Mucosa of descending colon (tissue), 3 donors: ENCODE measurements at regions not wholly inside any gene's neighbourhood (a gene's known extent, or its start where the extent isn't known, plus 50 kb on each side); places are given as distances from the start of the nearest gene placed in this dataset.

ENCODE experiments used
- ATAC-seq: fragments of 200-7000 bp; cut with Tn5 transposase; one replicate; pipeline ENCODE4 v1.9.1; 2020; ENCODE audit warnings: mild to moderate bottlenecking, moderate library complexity
- DNase-seq, 3 donors: peaks; one replicate each; pipeline ENCODE4 v3.0.0-alpha.2; 2020
- H3K36me3 ChIP-seq: fragments of 200-600 bp; one replicate; pipeline ENCODE4 v1.8.0; 2021; ENCODE audit warnings: low read depth, mild to moderate bottlenecking
- H3K4me1 ChIP-seq: fragments of 200-600 bp; one replicate; pipeline ENCODE4 v1.8.0; 2021; ENCODE audit warnings: low read depth, mild to moderate bottlenecking
- H3K4me3 ChIP-seq: fragments of 200-600 bp; one replicate; pipeline ENCODE4 v1.8.0; 2021; ENCODE audit warnings: mild to moderate bottlenecking
- H3K9me3 ChIP-seq: fragments of 200-600 bp; one replicate; pipeline ENCODE4 v1.8.0; 2021; ENCODE audit warnings: mild to moderate bottlenecking
- CTCF ChIP-seq: fragments of 200-600 bp; IDR thresholded peaks from one replicate; pipeline ENCODE4 v1.8.0; 2022; ENCODE audit warnings: antibody characterized with exemption, mild to moderate bottlenecking
- intact Hi-C, 2 donors: fragments of 100-400 bp; cut with DNase I in 1 of 2; cut with micrococcal nuclease in 1 of 2; formaldehyde crosslinking; loops; one replicate each; pipeline versions ENCODE4 v1.11.0 to v1.11.1; 2022; cut with DNase I, micrococcal nuclease
- donor health status: DM: no; HTN: no; CAD: no; lungs with moderate emphysema.
- donor health status: DM: no; HTN: no; CAD: no.
- donor health status: DM: no; HTN: yes; CAD: no.

DNA sequence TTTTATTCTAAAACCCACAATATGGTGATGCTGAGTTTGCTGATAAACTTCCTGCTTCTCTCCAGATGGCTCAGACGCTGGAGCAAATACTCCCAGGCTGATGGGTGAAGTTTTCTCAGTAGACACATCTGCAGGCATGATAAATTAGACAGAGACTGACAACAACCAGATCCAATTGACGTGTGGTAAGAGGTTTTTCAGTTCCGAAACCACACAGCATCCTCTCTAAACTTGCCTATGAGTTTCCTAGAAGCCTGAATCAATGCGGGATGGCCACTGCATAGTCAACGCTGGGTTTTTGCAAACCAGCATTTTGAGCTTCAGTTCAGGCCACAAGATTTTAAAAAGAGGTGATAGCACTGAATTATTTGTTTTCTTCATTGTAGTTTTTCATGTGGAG is 360.3 kb upstream of the ARRDC4 start:
- Histone ChIP-seq H3K4me1 (no peaks in the 10 kb centered on the region), H3K4me3 (no peak overlapping the region), H3K36me3 (no peaks in the 10 kb centered on the region), H3K9me3 (no peaks in the 10 kb centered on the region)
- DNase-seq (no peak), ATAC-seq (no peak)
- intact Hi-C loops = no loop called here
- no peak for TF ChIP-seq CTCF

GRCh38 chr15:97604677-97605076 is 355.8 kb upstream of the ARRDC4 start:
- no peak for TF ChIP-seq CTCF
- ATAC-seq = peak; percentile 86
- Histone ChIP-seq H3K9me3 (no peaks in the 10 kb centered on the region), H3K36me3 (no peaks in the 10 kb centered on the region), H3K4me3 (no peak overlapping the region), H3K4me1 (no peaks in the 10 kb centered on the region)
- DNase-seq = peak in 1 of 3 donors; percentile 7
- intact Hi-C loops = no loop called here

DNA sequence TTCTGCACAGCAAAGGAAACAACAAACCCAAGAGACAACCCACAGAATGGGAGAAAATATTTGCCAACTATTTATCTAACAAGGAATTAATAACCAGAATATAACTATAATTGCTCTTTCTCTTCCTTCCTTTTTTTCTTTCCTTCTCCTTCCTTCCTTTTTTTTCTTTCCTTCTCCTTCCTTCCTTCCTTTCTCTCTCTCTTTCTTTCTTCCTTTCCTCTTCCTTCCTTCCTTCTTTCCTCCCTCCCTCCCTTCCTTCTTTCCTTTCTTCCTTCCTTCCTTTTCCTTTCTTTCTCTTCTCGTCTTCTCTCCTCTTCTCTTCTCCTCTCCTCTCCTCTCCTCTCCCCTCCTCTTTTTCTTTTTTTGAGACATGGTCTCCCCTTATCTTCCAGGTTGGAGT is 345.4 kb upstream of the ARRDC4 start:
- H3K36me3 ChIP-seq = no peaks in the 10 kb centered on the region
- DNase-seq = no peak

GRCh38 chr15:97623091-97623661 is 337.3 kb upstream of the ARRDC4 start:
- TF ChIP-seq CTCF = no peak
- H3K4me1 ChIP-seq = no peaks in the 10 kb centered on the region
- ATAC-seq (no peak), DNase-seq (no peak)
- H3K4me3 ChIP-seq = no peak overlapping the region
- intact Hi-C loops = no loop called here
- H3K9me3 ChIP-seq = no peaks in the 10 kb centered on the region
- H3K36me3 ChIP-seq = no peaks in the 10 kb centered on the region

More for the DNA sequence above, 345.4 kb upstream of the ARRDC4 start:
- no peak for ATAC-seq
- H3K4me1 ChIP-seq = no peaks in the 10 kb centered on the region
- H3K4me3 ChIP-seq = no peak overlapping the region
- H3K9me3 ChIP-seq = no peaks in the 10 kb centered on the region
- no peak for TF ChIP-seq CTCF
- intact Hi-C loops = no loop called here

- no peaks in the 10 kb centered on the region for H3K36me3 ChIP-seq
- no peaks in the 10 kb centered on the region for H3K9me3 ChIP-seq
- no peak overlapping the region for H3K4me3 ChIP-seq
- ATAC-seq = no peak
- DNase-seq = no peak
- H3K4me1 ChIP-seq = no peaks in the 10 kb centered on the region
- intact Hi-C loops = no loop called here
- no peak for TF ChIP-seq CTCF
These were observed 332.9 kb upstream of the ARRDC4 start for GRCh38 chr15:97627634-97628033.

- intact Hi-C loops = no loop called here
- Histone ChIP-seq H3K4me1 (no peaks in the 10 kb centered on the region), H3K9me3 (no peaks in the 10 kb centered on the region), H3K36me3 (no peaks in the 10 kb centered on the region), H3K4me3 (no peak overlapping the region)
- ATAC-seq (no peak), DNase-seq (no peak)
- no peak for TF ChIP-seq CTCF
These were observed 314.7 kb upstream of the ARRDC4 start for GRCh38 chr15:97645758-97646157.
